Liver (tissue), 8 donors: ENCODE measurements at regions not wholly inside any gene's neighbourhood (a gene's known extent, or its start where the extent isn't known, plus 50 kb on each side); places are given as distances from the start of the nearest gene placed in this dataset.

Source experiments
- DNase-seq: peaks from one replicate; pipeline ENCODE4 v3.0.0-alpha.2; 2017; ENCODE audit warnings: low spot score
- H3K27ac ChIP-seq, 2 donors: one replicate each; pipeline ENCODE4 v1.7.0; 2013; ENCODE audit warnings: inconsistent platforms in 2 of 2, low read length in 2 of 2, control low read depth in 1 of 2, low read depth in 1 of 2, mild to moderate bottlenecking in 1 of 2
- H3K27me3 ChIP-seq, 4 donors: one replicate each; pipeline versions ENCODE4 v1.6.1 to v1.7.0; 2013; ENCODE audit warnings: low read length in 3 of 4, inconsistent platforms in 1 of 4, mild to moderate bottlenecking in 1 of 4, moderate library complexity in 1 of 4; ENCODE audit not compliant: control insufficient read depth in 4 of 4, insufficient read depth in 4 of 4
- H3K36me3 ChIP-seq, 4 donors: one replicate each; pipeline versions ENCODE4 v1.6.1 to v1.7.0; 2013; ENCODE audit warnings: low read length in 3 of 4, mild to moderate bottlenecking in 3 of 4, low read depth in 1 of 4, moderate library complexity in 1 of 4; ENCODE audit not compliant: control insufficient read depth in 4 of 4, insufficient read depth in 3 of 4
- H3K4me1 ChIP-seq, 4 donors: one replicate each; pipeline versions ENCODE4 v1.6.1 to v1.7.0; 2013; ENCODE audit warnings: low read length in 3 of 4, mild to moderate bottlenecking in 3 of 4, moderate library complexity in 1 of 4; ENCODE audit not compliant: control insufficient read depth in 4 of 4, insufficient read depth in 4 of 4
- H3K4me3 ChIP-seq, 3 donors: one replicate each; pipeline versions ENCODE4 v1.6.1 to v1.7.0; 2013; ENCODE audit warnings: low read length in 3 of 3, control low read depth in 1 of 3, low read depth in 1 of 3, mild to moderate bottlenecking in 1 of 3
- H3K9ac ChIP-seq, 2 donors: one replicate each; pipeline ENCODE4 v1.7.0; 2013; ENCODE audit warnings: low read length in 2 of 2, mild to moderate bottlenecking in 2 of 2, moderate library complexity in 2 of 2, control low read depth in 1 of 2, low read depth in 1 of 2
- H3K9me3 ChIP-seq, 4 donors: one replicate each; pipeline versions ENCODE4 v1.6.1 to v1.7.0; 2013; ENCODE audit warnings: low read length in 3 of 4; ENCODE audit not compliant: control insufficient read depth in 4 of 4
- CTCF ChIP-seq: fragments of 150-350 bp; IDR thresholded peaks from 2 replicates; pipeline ENCODE4 v1.5.1; 2017; ENCODE audit warnings: improper control_type of control experiment, low read depth, low read length; ENCODE audit not compliant: missing input control
- EGR1 ChIP-seq, 2 donors: IDR thresholded peaks; 2 replicates each; pipeline ENCODE4 v1.6.1; 2016 to 2018; ENCODE audit warnings: antibody characterized with exemption in 2 of 2, low read depth in 2 of 2
- FOXA1 ChIP-seq: IDR thresholded peaks from 2 replicates; pipeline ENCODE4 v1.6.1; 2016; ENCODE audit warnings: antibody characterized with exemption
- FOXA2 ChIP-seq: IDR thresholded peaks from 2 replicates; pipeline ENCODE4 v1.6.1; 2016; ENCODE audit warnings: antibody characterized with exemption
- GABPA ChIP-seq, 2 donors: IDR thresholded peaks in 1 of 2; conservative IDR thresholded peaks in 1 of 2; 2 replicates each; pipeline ENCODE4 v1.6.1; 2016; ENCODE audit warnings: antibody characterized with exemption in 2 of 2, mild to moderate bottlenecking in 1 of 2, moderate library complexity in 1 of 2
- HNF4A ChIP-seq, 2 donors: conservative IDR thresholded peaks; 2 replicates each; pipeline ENCODE4 v1.6.1; 2016; ENCODE audit warnings: antibody characterized with exemption in 2 of 2, mild to moderate bottlenecking in 2 of 2
- HNF4G ChIP-seq: IDR thresholded peaks from 2 replicates; pipeline ENCODE4 v1.6.1; 2016; ENCODE audit warnings: antibody characterized with exemption
- JUND ChIP-seq, 2 donors: IDR thresholded peaks; 2 replicates each; pipeline ENCODE4 v1.6.1; 2016; ENCODE audit warnings: antibody characterized with exemption in 2 of 2
- MAX ChIP-seq: IDR thresholded peaks from 2 replicates; pipeline ENCODE4 v1.6.1; 2016; ENCODE audit warnings: antibody characterized with exemption
- NR2F2 ChIP-seq: IDR thresholded peaks from 2 replicates; pipeline ENCODE4 v1.6.1; 2016; ENCODE audit warnings: antibody characterized with exemption
- RAD21 ChIP-seq, 2 donors: IDR thresholded peaks; 2 replicates each; pipeline ENCODE4 v1.6.1; 2016; ENCODE audit warnings: antibody characterized with exemption in 2 of 2, mild to moderate bottlenecking in 2 of 2
- REST ChIP-seq: IDR thresholded peaks from 2 replicates; pipeline ENCODE4 v1.6.1; 2016; ENCODE audit warnings: antibody characterized with exemption, mild to moderate bottlenecking
- RXRA ChIP-seq, 2 donors: IDR thresholded peaks; 2 replicates each; pipeline ENCODE4 v1.6.1; 2017 to 2018; ENCODE audit warnings: antibody characterized with exemption in 2 of 2, mild to moderate bottlenecking in 1 of 2
- SP1 ChIP-seq: IDR thresholded peaks from 2 replicates; pipeline ENCODE4 v1.6.1; 2018; ENCODE audit warnings: antibody characterized with exemption, mild to moderate bottlenecking
- TAF1 ChIP-seq: conservative IDR thresholded peaks from 2 replicates; pipeline ENCODE4 v1.6.1; 2016; ENCODE audit warnings: antibody characterized with exemption, mild to moderate bottlenecking
- YY1 ChIP-seq: IDR thresholded peaks from 2 replicates; pipeline ENCODE4 v1.6.1; 2016; ENCODE audit warnings: antibody characterized with exemption, mild to moderate bottlenecking
- ZBTB33 ChIP-seq: IDR thresholded peaks from 2 replicates; pipeline ENCODE4 v1.6.1; 2016; ENCODE audit warnings: antibody characterized with exemption
- WGBS: extraction: QIAGEN DNeasy Blood & Tissue Kit; methylation state at CpG from one replicate; pipeline ENCODE4 v1.1.7; 2013; 5-methylcytosine and 5-hydroxymethylcytosine counted together
- donor health status: healthy.
- donor health status: healthy.
- donor health status: healthy.
- donor health status: healthy.
- donor health status: healthy.

- no peak for TF ChIP-seq YY1
- TF ChIP-seq GABPA (IDR thresholded peaks at IDR 0.05 in 1 of 2, conservative IDR thresholded peaks at IDR 0.05 in 1 of 2), result no peak
- TF ChIP-seq CTCF, result no peak
- no peak for TF ChIP-seq JUND (IDR thresholded peaks at IDR 0.05)
- TF ChIP-seq MAX, result no peak
- no peak for TF ChIP-seq REST
- TF ChIP-seq FOXA1, result no peak
- TF ChIP-seq FOXA2, result no peak
- no peak for TF ChIP-seq SP1
- no peak for TF ChIP-seq ZBTB33
- no peak for TF ChIP-seq RXRA (IDR thresholded peaks at IDR 0.05)
- TF ChIP-seq EGR1 (IDR thresholded peaks at IDR 0.05; ENCODE audit: low read depth in 2 of 2), result no peak
- TF ChIP-seq HNF4G, result no peak
- TF ChIP-seq NR2F2, result no peak
- no peak for TF ChIP-seq TAF1
- no peak for TF ChIP-seq RAD21 (IDR thresholded peaks at IDR 0.05)
- Histone ChIP-seq H3K4me1 (no peaks in the 10 kb centered on the region), H3K27me3 (no peaks in the 10 kb centered on the region), H3K9me3 (no peaks in the 10 kb centered on the region), H3K4me3 (no peak overlapping the region), H3K27ac (no peak overlapping the region), H3K36me3 (no peaks in the 10 kb centered on the region), H3K9ac (no peak overlapping the region)
- 70% methylated on average over 4 of the region's 4 CpGs for WGBS
- no peak for DNase-seq
Observed at GRCh38 chr4:174012135-174012885, 271.2 kb downstream of the FBXO8 start.

- no peaks in the 10 kb centered on the region for H3K9me3 ChIP-seq
- H3K27me3 ChIP-seq, result no peaks in the 10 kb centered on the region
- 62% methylated on average over 3 of the region's 3 CpGs for WGBS
- H3K4me3 ChIP-seq, result no peak overlapping the region
- H3K27ac ChIP-seq, result no peak overlapping the region
- H3K4me1 ChIP-seq, result no peaks in the 10 kb centered on the region
- no peak for TF ChIP-seq HNF4A (conservative IDR thresholded peaks at IDR 0.05)
- no peak for TF ChIP-seq NR2F2
- TF ChIP-seq GABPA (IDR thresholded peaks at IDR 0.05 in 1 of 2, conservative IDR thresholded peaks at IDR 0.05 in 1 of 2), result no peak
- TF ChIP-seq RAD21 (IDR thresholded peaks at IDR 0.05), result no peak
- no peak for TF ChIP-seq RXRA (IDR thresholded peaks at IDR 0.05)
- no peak for TF ChIP-seq YY1
- TF ChIP-seq REST, result no peak
- H3K9ac ChIP-seq, result no peak overlapping the region
- no peaks in the 10 kb centered on the region for H3K36me3 ChIP-seq
- no peak for DNase-seq
Observed at GRCh38 chr4:174010547-174010946, 272.9 kb downstream of the FBXO8 start.
